NCI-H128 (cell line): ENCODE measurements at regions not wholly inside any gene's neighbourhood (a gene's known extent, or its start where the extent isn't known, plus 50 kb on each side); places are given as distances from the start of the nearest gene placed in this dataset.
"Not testable (repeated sequence)": the region's sequence is repeated elsewhere in the genome, so short reads cannot be mapped to it uniquely, and the experiment has no call there.

ENCODE experiments used
- DNase-seq: peaks from one replicate; lab custom pipeline; 2025; ENCODE audit not compliant: unreplicated experiment; lab: John Stamatoyannopoulos, UW

DNA sequence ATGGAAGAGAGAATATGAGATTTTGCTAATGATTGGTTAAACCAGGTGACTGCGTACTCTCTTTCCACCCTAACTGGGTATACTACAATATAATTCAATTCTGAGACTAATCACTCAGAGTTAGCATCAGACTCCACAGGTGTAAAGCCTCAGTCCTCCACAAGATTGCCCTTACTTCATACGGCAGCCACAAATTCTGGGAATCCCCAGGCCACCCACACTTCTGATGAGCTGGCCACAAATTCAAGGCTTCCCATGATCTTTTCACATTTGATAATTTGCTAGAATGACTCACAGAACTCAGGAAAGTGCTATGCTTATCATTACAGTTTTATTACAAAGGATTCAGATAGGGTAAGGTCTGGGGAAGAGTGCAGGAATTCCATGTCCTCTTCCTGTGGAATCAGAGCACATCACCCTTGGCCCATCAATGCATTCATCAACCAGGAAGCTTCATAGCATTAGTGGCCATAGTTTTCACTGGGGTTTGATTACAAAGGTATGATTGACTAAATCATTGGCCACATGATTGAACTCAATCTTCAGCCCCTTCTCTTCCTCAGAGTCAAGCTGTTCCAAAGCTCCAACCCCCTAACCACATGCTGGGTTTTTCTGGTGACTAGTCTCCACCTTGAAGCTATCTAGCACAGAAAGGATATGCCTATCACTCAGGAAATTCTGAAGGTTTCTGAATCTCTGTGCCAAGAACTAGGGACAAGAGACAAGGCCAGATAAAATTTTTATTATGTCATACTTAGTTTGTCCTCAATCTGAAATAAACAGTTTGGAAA, 131.7 kb downstream of the HHIPL2 start:
- DNase-seq: no peak

- no peak for DNase-seq
Measured at GRCh38 chr1:222415441-222415840, 132.5 kb downstream of the HHIPL2 start.

GRCh38 chr1:222413991-222414549, 133.8 kb downstream of the HHIPL2 start:
- no peak for DNase-seq

DNA sequence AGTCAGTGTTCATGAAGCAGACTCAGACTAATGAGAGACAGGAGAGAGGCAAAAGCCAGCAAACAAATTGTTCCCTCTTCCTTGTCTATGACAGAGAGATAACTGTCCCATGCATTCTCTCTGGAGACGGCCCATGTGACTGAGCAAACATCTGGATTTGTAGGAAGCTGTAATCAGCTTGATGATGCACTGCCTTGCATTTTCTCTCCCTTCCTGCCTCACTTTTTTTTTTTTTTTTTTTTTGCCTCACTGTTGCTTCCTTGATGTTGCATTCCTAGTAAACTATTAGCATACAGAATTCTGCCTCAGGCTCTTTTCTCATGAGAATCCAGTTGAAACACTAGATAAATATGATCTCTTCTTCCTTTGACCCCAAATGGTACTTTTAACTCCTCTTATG, 134.5 kb downstream of the HHIPL2 start:
- DNase-seq: no peak

DNA sequence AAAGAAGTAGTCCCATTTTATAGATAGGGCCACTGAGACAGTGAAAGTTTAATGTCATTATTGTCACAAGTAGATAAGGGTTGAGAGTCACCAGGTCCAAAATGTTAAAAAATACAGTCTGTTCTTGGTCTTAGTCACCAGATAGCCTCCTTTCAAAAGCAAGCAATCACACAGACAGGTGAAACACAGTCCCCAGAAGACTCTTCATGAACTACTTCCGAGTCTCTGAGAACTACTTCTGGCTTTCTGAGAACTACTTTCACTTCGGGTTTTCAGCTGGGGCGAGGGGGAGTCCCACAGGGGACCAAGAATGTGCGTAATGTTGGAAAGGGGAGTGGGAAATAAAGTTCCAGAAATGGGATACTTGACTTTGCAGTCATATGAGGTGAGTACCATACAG, 143.2 kb downstream of the HHIPL2 start:
- DNase-seq: no peak

- no peak for DNase-seq
Measured at GRCh38 chr1:222399197-222399596, 148.7 kb downstream of the HHIPL2 start.

- no peak for DNase-seq
Measured at GRCh38 chr1:222394224-222394623, 153.7 kb downstream of the HHIPL2 start.

DNA sequence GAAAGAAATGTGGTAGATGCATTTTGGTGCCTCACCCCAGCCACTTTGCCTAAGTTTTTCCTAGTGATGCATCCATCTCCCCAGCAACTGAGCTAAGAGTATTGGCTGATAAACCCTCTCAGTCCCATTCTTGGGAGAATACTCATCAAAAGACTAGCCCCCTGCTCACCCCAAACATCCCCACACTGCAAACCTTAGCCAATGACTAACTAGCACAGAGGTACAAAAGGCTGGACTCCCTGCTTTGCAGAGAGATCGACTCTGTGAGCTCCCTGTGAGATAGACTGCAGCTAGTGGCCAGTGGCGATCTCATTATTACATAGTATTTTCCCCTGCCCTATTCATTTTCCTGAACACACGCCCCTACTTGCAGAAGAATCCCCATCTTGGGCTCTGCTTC, 155.3 kb downstream of the HHIPL2 start:
- no peak for DNase-seq

DNA sequence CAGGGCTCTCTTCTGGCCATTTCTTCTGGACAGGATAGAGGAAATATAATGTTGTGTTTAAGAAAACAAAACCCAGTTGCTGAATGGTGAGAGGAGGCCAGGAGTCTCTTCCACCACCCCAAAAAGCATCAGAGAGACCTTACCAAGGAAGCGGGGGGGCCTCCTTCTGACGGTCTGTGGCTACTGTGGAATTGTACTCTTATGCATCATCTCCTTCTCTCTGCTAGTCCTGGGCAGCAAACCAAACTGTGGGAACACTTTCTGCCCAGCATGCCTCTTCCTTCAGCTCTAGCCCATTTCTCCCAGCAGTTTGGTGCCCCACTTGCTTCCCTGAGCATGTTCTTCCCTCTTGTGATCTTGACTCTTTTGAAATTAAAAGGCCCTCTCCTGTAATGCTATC, 157.7 kb downstream of the HHIPL2 start:
- no peak for DNase-seq

GRCh38 chr1:222387007-222387814, 160.7 kb downstream of the HHIPL2 start:
- DNase-seq: no peak

DNA sequence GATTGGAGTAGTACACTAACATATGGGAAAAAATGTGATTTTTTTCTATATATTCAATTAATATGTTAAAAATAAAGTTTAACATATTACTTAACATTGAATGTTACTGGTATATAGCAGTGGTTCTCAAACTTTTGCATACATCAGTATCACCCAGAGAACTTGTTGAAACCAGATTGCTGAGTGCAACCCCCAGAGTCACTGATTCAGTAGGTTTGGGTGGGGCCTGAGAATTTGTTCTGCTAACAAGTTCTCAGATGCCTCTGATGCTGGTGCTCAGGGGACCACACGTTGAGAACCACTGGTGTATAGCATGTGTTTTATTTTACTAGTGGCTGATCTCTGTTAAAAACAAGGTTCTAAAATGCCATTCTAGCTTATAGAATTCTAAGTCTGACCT, 161.9 kb downstream of the HHIPL2 start:
- DNase-seq: no peak

DNA sequence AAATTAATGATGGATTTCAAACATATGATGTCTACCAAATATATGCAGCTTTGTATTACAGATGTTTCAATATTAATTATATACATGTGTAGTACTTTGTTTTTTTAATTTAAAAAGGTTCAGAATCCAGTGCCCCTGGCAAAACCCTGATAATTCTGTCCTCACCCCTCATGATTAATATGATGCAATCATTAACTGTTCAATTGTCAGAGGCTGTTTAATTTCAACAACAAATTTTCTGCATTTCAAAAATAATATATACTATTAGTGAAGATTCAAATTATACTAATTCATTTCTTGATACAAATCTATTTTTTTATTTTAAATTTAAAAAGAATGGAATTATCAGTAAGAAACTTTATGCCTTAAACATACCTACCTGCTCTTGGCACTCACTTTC, 162.6 kb downstream of the HHIPL2 start:
- DNase-seq: no peak

- no peak for DNase-seq
Measured at GRCh38 chr1:222384531-222384930, 163.4 kb downstream of the HHIPL2 start.

DNA sequence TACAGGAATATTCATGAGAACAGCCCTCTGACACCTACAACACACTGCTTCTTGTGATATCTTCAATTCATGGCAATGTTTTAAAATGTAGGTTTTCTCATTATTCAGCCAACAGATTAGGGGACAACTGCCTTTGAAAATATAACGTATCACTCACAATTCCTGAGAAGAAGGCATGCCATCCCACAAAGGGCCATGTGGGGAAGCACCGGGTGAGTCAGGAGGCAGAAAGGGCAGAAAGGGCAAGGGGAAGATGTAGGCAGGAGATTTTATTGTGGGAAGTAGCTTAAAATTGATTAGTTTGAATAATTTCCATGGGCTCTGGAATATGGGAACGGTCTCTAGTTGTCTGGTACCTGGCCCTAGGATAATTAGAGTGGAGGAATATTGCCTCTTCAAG, 165.7 kb downstream of the HHIPL2 start:
- DNase-seq: no peak

- DNase-seq: no peak
Measured at GRCh38 chr1:222377428-222378088, 170.3 kb downstream of the HHIPL2 start.

- DNase-seq: not testable (repeated sequence)
Measured at GRCh38 chr1:222376791-222377190, 171.1 kb downstream of the HHIPL2 start.

GRCh38 chr1:222375701-222376100, 172.2 kb downstream of the HHIPL2 start:
- no peak for DNase-seq

GRCh38 chr1:222373831-222374602, 173.9 kb downstream of the HHIPL2 start:
- no peak for DNase-seq

GRCh38 chr1:222373216-222373615, 174.7 kb downstream of the HHIPL2 start:
- no peak for DNase-seq

GRCh38 chr1:222372221-222372620, 175.7 kb downstream of the HHIPL2 start:
- no peak for DNase-seq
